Activated CD4-positive, alpha-beta T cell treated with anti-CD3 and anti-CD28 coated beads, Interleukin-2, amount 50 U/mL, for 16 hours (primary cell): ENCODE measurements at regions not wholly inside any gene's neighbourhood (a gene's known extent, or its start where the extent isn't known, plus 50 kb on each side); places are given as distances from the start of the nearest gene placed in this dataset.

Source experiments
- DNase-seq: peaks from one replicate; pipeline ENCODE4 v3.0.0-alpha.2; 2020

DNA sequence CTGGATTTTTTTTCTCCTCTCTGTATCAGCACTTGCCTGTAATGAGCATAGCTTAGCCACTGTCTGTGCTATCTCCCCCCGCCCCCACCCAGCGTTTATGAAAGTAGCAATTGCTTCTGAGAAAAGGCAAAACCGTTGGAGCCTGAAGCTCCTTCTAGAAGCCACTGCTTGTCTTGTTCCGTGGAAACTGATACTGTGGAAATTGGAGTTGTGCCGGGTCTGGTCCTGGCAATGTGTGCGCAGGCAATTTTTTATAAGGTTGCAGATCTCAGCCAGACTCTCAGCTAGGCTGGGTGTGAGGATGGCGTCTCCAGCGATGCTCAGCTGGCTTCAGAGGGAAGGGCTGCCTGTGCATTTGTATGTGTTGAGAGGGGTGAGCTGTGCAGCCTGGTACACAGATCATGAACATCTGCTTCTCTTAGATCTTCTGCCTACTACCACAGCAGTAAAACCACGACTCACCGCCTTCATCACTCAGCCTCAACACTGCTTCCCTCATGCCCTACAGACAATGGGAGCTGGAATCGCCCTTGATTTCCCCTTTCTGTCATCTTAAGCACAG is 72.4 kb upstream of the GTSF1L start:
- peak; percentile 16 for DNase-seq

- no peak for DNase-seq
Measured at GRCh38 chr20:43798291-43799149, 71.7 kb upstream of the GTSF1L start.

GRCh38 chr20:43794326-43794725 is 67.5 kb upstream of the GTSF1L start:
- no peak for DNase-seq

DNA sequence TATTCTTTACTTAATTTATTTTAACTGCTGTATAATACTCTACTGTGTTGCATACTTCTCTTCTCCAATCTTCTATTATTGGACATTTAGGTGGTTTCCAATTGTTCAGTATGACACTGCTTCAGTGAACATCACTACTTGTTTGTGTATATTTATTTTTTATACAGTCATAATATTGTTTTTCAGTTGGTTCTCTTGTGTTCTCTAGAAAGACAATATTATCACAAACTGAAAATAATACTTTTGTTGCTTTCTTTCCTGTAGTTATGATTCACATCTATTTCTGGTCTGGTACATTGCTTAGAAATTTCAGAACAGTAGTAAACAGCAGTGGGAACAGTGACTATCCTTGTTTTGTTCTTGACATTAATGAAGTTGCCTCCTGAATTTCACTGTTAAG is 62.8 kb upstream of the GTSF1L start:
- DNase-seq = peak; percentile 16

GRCh38 chr20:43787937-43788336 is 61.1 kb upstream of the GTSF1L start:
- peak; percentile 21 for DNase-seq

DNA sequence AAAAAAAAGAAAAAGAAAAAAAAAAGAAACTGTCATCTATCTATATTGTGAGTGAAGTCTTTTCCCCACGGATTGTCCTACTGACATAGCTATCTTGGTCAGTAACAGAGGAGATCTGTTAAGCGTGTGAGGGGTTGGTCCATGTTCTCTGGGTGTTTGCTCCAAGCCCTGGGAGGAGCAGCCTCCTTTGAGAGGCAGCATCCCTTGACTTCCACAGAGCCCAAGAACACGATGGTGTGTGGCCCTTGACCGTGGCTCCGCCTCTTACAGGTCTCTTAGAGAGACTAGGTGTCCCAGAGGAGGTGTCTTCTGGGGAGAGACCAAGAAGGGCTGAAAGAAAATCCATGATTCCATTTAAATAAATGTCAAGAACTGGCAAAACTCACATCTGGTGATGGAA is 60.1 kb upstream of the GTSF1L start:
- no peak for DNase-seq

- DNase-seq = no peak
Measured at GRCh38 chr20:43781215-43781614, 54.4 kb upstream of the GTSF1L start.

DNA sequence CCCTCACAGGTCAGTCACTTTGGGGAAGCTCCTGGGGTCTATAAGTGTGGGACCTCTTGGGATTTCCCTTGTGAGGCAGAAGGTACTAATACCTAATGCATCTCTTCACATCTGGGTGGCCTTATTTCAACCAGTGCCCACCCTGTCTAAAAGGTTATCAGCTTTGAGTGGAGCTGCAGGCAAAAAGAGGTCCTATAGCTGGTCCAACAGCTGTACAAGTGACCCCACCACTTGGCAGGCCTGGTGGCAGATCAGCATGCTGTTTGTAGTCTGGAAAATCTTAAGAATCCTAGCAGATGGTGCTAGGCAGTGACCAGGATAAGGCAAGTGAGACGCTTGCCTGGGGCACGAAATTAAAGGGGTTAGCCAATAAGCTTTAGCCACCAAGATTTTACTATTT is 51.6 kb upstream of the GTSF1L start:
- no peak for DNase-seq

- DNase-seq = no peak
Measured at GRCh38 chr20:43776691-43777090, 49.9 kb upstream of the GTSF1L start.
